Aorta (tissue), 5 donors: ENCODE measurements at regions not wholly inside any gene's neighbourhood (a gene's known extent, or its start where the extent isn't known, plus 50 kb on each side); places are given as distances from the start of the nearest gene placed in this dataset.
A peak's percentile ranks its signal among the peaks of the same experiment; 100 is the strongest.
"Not testable (repeated sequence)": the region's sequence is repeated elsewhere in the genome, so short reads cannot be mapped to it uniquely, and the experiment has no call there.

Experiments
- ATAC-seq: fragments of 200-7000 bp; cut with Tn5 transposase; one replicate; pipeline ENCODE4 v1.9.1; 2022; ENCODE audit warnings: moderate library complexity; ENCODE audit not compliant: low FRiP score
- DNase-seq, 2 donors: peaks; one replicate each; pipeline ENCODE4 v3.0.0-alpha.2; 2020
- H3K27ac ChIP-seq, 2 donors: one replicate each; pipeline ENCODE4 v1.5.1; 2013; ENCODE audit warnings: low read length in 2 of 2, mild to moderate bottlenecking in 2 of 2, moderate library complexity in 2 of 2, control low read depth in 1 of 2, inconsistent platforms in 1 of 2, low read depth in 1 of 2
- H3K27me3 ChIP-seq, 2 donors: one replicate each; pipeline ENCODE4 v1.6.1; 2013; ENCODE audit warnings: control low read depth in 1 of 2, low read length in 1 of 2, mild to moderate bottlenecking in 1 of 2, moderate library complexity in 1 of 2; ENCODE audit not compliant: insufficient read depth in 2 of 2, control insufficient read depth in 1 of 2
- H3K36me3 ChIP-seq, 2 donors: one replicate each; pipeline ENCODE4 v1.6.1; 2013; ENCODE audit warnings: control low read depth in 1 of 2, low read length in 1 of 2, mild to moderate bottlenecking in 1 of 2; ENCODE audit not compliant: insufficient read depth in 2 of 2, control insufficient read depth in 1 of 2
- H3K4me1 ChIP-seq, 2 donors: one replicate each; pipeline ENCODE4 v1.6.1; 2013; ENCODE audit warnings: low read length in 2 of 2, control low read depth in 1 of 2, mild to moderate bottlenecking in 1 of 2, moderate library complexity in 1 of 2; ENCODE audit not compliant: insufficient read depth in 2 of 2, control insufficient read depth in 1 of 2
- H3K4me3 ChIP-seq, 2 donors: one replicate each; pipeline ENCODE4 v1.5.1; 2013; ENCODE audit warnings: low read length in 2 of 2, control low read depth in 1 of 2, mild to moderate bottlenecking in 1 of 2
- H3K9me3 ChIP-seq: one replicate; pipeline ENCODE4 v1.6.1; 2013; ENCODE audit warnings: mild to moderate bottlenecking, low read length; ENCODE audit not compliant: control insufficient read depth
- WGBS, 2 donors: extraction: QIAGEN DNeasy Blood & Tissue Kit; methylation state at CpG; one replicate each; pipeline ENCODE4 v1.1.7; 2013; 5-methylcytosine and 5-hydroxymethylcytosine counted together
- intact Hi-C, 2 donors: fragments of 100-400 bp; cut with DNase I; formaldehyde crosslinking; loops; one replicate each; pipeline versions ENCODE4 v1.14.2 to v1.15.0; 2022
- donor health status: healthy with polysubstance abuse.
- donor health status: Bipolar disorder and iron deficiency.
- donor health status: DM: no; HTN: no; CAD: no.
- donor health status: DM: no; HTN: no; CAD: no.
- donor health status: DM: yes; HTN: yes; CAD: no.

- Histone ChIP-seq H3K4me1 (no peaks in the 10 kb centered on the region), H3K4me3 (no peak overlapping the region), H3K36me3 (no peaks in the 10 kb centered on the region), H3K9me3 (peaks cover 2% of the 10 kb centered on the region), H3K27ac (no peak overlapping the region), H3K27me3 (no peaks in the 10 kb centered on the region)
- intact Hi-C loops, result no loop called here
- ATAC-seq (no peak), DNase-seq (no peak)
Observed at GRCh38 chr7:106756071-106756470, 95.1 kb upstream of the CCDC71L start.

- H3K4me3 ChIP-seq, result no peak overlapping the region
- ATAC-seq (no peak), DNase-seq (no peak)
- no peaks in the 10 kb centered on the region for H3K27me3 ChIP-seq
- H3K36me3 ChIP-seq, result no peaks in the 10 kb centered on the region
- 86 to 88% methylated on average over 11 of the region's 11 CpGs for WGBS, 2 donors
- intact Hi-C loops, result no loop called here
- no peak overlapping the region for H3K27ac ChIP-seq
- peaks cover 2% of the 10 kb centered on the region for H3K9me3 ChIP-seq
- no peaks in the 10 kb centered on the region for H3K4me1 ChIP-seq
Observed at GRCh38 chr7:106756884-106757283, 95.9 kb upstream of the CCDC71L start.

GRCh38 chr7:106757846-106758245 lies 96.9 kb upstream of the CCDC71L start:
- Histone ChIP-seq H3K9me3 (peaks cover 2% of the 10 kb centered on the region), H3K4me3 (no peak overlapping the region), H3K4me1 (no peaks in the 10 kb centered on the region), H3K27ac (no peak overlapping the region), H3K36me3 (no peaks in the 10 kb centered on the region), H3K27me3 (no peaks in the 10 kb centered on the region)
- DNase-seq (peak in 1 of 2 donors; percentile 80), ATAC-seq (no peak)
- intact Hi-C loops, result no loop called here
- WGBS, 2 donors, result 80 to 88% methylated on average over 2 of the region's 2 CpGs

GRCh38 chr7:106762845-106763244 lies 101.9 kb upstream of the CCDC71L start:
- intact Hi-C loops, H3K4me3 ChIP-seq, H3K9me3 ChIP-seq, H3K36me3 ChIP-seq, H3K27ac ChIP-seq, H3K27me3 ChIP-seq, H3K4me1 ChIP-seq, ATAC-seq, DNase-seq: not testable (repeated sequence)
- 94 to 99% methylated on average over 2 of the region's 2 CpGs for WGBS, 2 donors

DNA sequence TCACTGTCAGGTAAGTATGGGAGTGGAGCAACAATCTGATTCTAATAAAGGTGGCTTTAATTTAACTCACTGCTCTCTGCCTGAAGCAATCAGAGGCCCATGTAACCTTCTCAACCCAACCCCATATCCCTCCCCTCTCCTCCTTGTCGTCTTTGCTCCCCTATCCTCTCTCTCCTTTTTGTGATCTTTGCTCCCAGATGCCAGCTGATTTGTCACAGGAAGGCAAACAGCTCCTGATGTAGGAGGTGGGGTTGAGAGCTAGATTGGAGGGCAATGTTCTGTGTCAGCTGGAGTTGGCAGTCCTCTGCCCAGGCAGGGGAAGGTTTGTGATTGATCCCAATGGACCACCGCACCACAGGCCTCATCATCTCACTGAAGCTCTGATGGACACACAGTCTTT lies 101.4 kb upstream of the PIK3CG start:
- intact Hi-C loops, result no loop called here
- Histone ChIP-seq H3K4me1 (peaks cover 0 to 5% of the 10 kb centered on the region in 2 donors), H3K27me3 (no peaks in the 10 kb centered on the region), H3K4me3 (no peak overlapping the region), H3K9me3 (no peaks in the 10 kb centered on the region), H3K36me3 (no peaks in the 10 kb centered on the region), H3K27ac (no peak overlapping the region)
- 65% methylated on average over 2 of the region's 2 CpGs for WGBS, 2 donors
- DNase-seq, result no peak
- ATAC-seq, result no peak

DNA sequence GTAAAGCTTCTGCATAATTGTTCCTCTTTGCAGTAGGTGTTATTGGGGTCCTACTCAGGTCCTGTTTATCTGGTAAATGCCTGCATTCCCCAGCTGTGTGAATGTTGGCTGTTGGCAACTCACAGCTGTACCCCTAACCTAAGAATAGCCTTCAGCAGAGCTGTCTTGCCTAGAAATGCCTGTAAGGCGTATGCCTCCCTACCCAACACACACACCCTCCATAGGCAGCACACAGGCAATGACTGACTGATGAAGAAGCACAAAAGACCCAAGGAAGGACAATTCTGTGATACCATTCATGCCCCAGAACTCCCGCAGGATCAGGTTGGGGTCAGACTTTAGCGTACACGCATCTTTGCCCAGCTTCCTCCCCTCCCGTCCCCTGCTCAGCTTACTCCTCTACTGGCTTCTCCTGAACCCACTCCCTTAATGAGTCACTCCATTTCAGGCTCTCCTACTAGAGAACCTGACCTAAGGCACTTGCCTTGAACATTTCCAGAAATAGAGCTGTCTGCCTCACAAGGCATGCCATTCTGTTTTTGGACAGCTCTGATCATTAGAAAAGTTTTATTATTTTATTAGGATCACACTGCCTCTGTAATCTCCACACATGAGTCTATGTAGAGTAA lies 99.2 kb upstream of the PIK3CG start:
- peaks cover 0 to 5% of the 10 kb centered on the region in 2 donors for H3K4me1 ChIP-seq
- no peaks in the 10 kb centered on the region for H3K9me3 ChIP-seq
- no peak overlapping the region for H3K27ac ChIP-seq
- WGBS, 2 donors, result 65 to 83% methylated on average over 5 of the region's 5 CpGs
- no peaks in the 10 kb centered on the region for H3K27me3 ChIP-seq
- H3K36me3 ChIP-seq, result no peaks in the 10 kb centered on the region
- ATAC-seq, result no peak
- intact Hi-C loops, result no loop called here
- DNase-seq, result no peak
- no peak overlapping the region for H3K4me3 ChIP-seq

GRCh38 chr7:106766551-106766950 lies 98.5 kb upstream of the PIK3CG start:
- intact Hi-C loops, result no loop called here
- ATAC-seq (no peak), DNase-seq (no peak)
- WGBS, 2 donors, result 27 to 57% methylated on average over 2 of the region's 2 CpGs
- no peaks in the 10 kb centered on the region for H3K27me3 ChIP-seq
- H3K9me3 ChIP-seq, result no peaks in the 10 kb centered on the region
- H3K27ac ChIP-seq, result no peak overlapping the region
- no peaks in the 10 kb centered on the region for H3K36me3 ChIP-seq
- peaks cover 0 to 5% of the 10 kb centered on the region in 2 donors for H3K4me1 ChIP-seq
- no peak overlapping the region for H3K4me3 ChIP-seq

- intact Hi-C loops, result no loop called here
- Histone ChIP-seq H3K4me3 (no peak overlapping the region), H3K27me3 (no peaks in the 10 kb centered on the region), H3K27ac (no peak overlapping the region), H3K36me3 (no peaks in the 10 kb centered on the region), H3K4me1 (peaks cover 0 to 5% of the 10 kb centered on the region in 2 donors), H3K9me3 (no peaks in the 10 kb centered on the region)
- DNase-seq, result no peak
- no peak for ATAC-seq
- 70 to 77% methylated on average over 3 of the region's 3 CpGs for WGBS, 2 donors
Observed at GRCh38 chr7:106767078-106767477, 98.0 kb upstream of the PIK3CG start.

DNA sequence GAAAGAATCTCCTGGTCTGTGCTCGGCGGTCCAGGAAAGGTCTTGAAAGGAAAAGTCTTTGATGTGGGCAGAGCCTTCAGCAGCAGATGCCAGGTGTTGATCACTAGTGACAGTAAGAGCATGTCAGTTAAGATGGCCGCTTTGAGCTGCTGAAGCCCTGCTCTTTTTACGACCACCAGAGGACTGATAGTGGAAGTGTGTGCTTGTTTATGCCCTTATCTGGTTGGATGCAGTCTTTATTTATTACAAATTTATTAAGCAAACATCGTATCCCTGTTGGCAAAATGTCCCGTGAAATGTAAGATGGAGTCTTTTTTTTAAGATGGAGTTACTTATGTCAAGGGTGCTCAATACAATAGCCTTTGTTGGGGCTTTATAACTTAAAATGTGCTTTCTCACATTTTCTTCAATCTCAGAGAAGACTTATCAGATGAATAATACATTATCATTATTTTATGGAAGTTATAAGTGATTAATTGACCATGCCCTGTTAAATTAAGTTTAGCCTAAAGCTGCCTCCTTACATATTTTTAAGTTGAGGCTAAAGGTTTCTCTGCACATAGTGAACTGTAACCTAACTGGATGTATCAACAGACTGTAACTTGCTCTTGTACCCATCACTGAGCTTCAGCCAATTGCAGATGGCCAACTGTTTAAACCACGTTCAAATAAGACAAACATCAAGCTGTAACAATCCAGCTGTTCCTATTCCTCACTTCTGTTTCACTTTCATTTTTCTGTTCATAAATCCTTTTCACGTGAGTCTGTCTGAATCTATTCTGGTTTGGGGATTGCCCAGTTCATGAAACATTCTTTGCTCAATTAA lies 97.4 kb upstream of the PIK3CG start:
- H3K36me3 ChIP-seq, result no peaks in the 10 kb centered on the region
- H3K4me3 ChIP-seq, result no peak overlapping the region
- intact Hi-C loops, result no loop called here
- 66% methylated on average over 8 of the region's 8 CpGs for WGBS, 2 donors
- peaks cover 0 to 5% of the 10 kb centered on the region in 2 donors for H3K4me1 ChIP-seq
- H3K27ac ChIP-seq, result no peak overlapping the region
- no peaks in the 10 kb centered on the region for H3K27me3 ChIP-seq
- H3K9me3 ChIP-seq, result no peaks in the 10 kb centered on the region
- ATAC-seq, result no peak
- no peak for DNase-seq
